Neural progenitor cell (in vitro differentiated cells): ENCODE measurements at regions not wholly inside any gene's neighbourhood (a gene's known extent, or its start where the extent isn't known, plus 50 kb on each side); places are given as distances from the start of the nearest gene placed in this dataset.

Source experiments
- EZH2 ChIP-seq: fragments of 200-600 bp; sonication (generic); IDR thresholded peaks from 2 replicates; pipeline ENCODE4 v1.6.1; 2017; ENCODE audit warnings: antibody characterized with exemption, mild to moderate bottlenecking, moderate library complexity
- EZH2phosphoT487 ChIP-seq: fragments of 200-600 bp; sonication (generic); IDR thresholded peaks from 2 replicates; pipeline ENCODE4 v1.6.1; 2017; ENCODE audit warnings: antibody characterized with exemption
- TF ChIP-seq, protein P1 (sequence below): fragments of 200-600 bp; sonication (generic); IDR thresholded peaks from 2 replicates; pipeline ENCODE4 v1.5.1; 2017; ENCODE audit warnings: antibody characterized with exemption, mild to moderate bottlenecking

DNA sequence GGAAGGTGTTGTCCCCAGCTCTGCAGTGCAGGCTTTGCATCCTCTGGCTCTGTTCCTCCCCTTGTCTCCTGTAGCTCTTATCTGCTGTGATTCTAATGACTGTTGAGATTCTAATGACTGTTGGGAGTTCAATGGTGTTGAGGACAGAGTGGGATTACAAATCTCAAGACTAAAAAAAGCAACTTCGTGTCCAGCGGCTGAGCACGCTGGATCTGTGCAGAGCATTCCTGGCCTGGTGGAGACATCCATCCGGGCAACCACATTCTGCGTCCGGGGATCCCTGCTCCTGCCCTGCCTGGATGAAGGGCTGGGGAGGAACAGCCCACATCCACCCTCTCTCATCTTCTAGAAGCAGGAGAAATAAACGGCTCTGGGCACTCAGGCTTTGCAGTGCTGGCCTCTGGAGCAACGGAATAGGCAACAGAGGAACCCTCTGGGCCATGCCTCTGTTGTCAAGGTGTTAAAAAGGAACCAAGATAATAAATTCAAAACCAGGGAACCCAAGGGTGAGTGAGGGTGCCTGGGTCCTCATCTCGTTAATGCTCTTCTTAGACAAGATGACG, 106.7 kb upstream of the ASB18 start:
- TF ChIP-seq, protein P1, sequence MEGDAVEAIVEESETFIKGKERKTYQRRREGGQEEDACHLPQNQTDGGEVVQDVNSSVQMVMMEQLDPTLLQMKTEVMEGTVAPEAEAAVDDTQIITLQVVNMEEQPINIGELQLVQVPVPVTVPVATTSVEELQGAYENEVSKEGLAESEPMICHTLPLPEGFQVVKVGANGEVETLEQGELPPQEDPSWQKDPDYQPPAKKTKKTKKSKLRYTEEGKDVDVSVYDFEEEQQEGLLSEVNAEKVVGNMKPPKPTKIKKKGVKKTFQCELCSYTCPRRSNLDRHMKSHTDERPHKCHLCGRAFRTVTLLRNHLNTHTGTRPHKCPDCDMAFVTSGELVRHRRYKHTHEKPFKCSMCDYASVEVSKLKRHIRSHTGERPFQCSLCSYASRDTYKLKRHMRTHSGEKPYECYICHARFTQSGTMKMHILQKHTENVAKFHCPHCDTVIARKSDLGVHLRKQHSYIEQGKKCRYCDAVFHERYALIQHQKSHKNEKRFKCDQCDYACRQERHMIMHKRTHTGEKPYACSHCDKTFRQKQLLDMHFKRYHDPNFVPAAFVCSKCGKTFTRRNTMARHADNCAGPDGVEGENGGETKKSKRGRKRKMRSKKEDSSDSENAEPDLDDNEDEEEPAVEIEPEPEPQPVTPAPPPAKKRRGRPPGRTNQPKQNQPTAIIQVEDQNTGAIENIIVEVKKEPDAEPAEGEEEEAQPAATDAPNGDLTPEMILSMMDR: no peak
- TF ChIP-seq EZH2: no peak
- TF ChIP-seq EZH2phosphoT487: no peak
